Astrocyte of the cerebellum (primary cell): ENCODE measurements at regions not wholly inside any gene's neighbourhood (a gene's known extent, or its start where the extent isn't known, plus 50 kb on each side); places are given as distances from the start of the nearest gene placed in this dataset.

Source experiments
- DNase-seq: peaks from one replicate; pipeline ENCODE4 v3.0.0-alpha.2; 2011; ENCODE audit warnings: low read depth
- H3K4me3 ChIP-seq: 2 replicates; pipeline ENCODE4 v1.5.1; 2011; ENCODE audit warnings: mild to moderate bottlenecking, low read depth, low read length, moderate library complexity
- CTCF ChIP-seq: IDR thresholded peaks from 2 replicates; pipeline ENCODE4 v1.5.1; 2012; ENCODE audit warnings: low read length, low read depth, moderate library complexity, mild to moderate bottlenecking; ENCODE audit errors: missing control alignments
- in situ Hi-C: cut with HindIII; loops from 2 replicates; pipeline ENCODE4 v1.10.0; 2017; ENCODE audit warnings: low sequenced_read_pairs

GRCh38 chr2:100753881-100754280 lies 66.1 kb upstream of the NPAS2 start:
- H3K4me3 ChIP-seq, result no peak overlapping the region
- no peak for TF ChIP-seq CTCF
- DNase-seq, result no peak
- in situ Hi-C loops, result loop anchor here (5.0 kb wide), 1 partner anchor 33 kb away; no protein-coding TSS in a partner anchor

GRCh38 chr2:100754951-100755350 lies 65.0 kb upstream of the NPAS2 start:
- no peak for DNase-seq
- H3K4me3 ChIP-seq, result no peak overlapping the region
- in situ Hi-C loops, result loop anchor here (5.0 kb wide), 1 partner anchor 32 kb away; no protein-coding TSS in a partner anchor
- no peak for TF ChIP-seq CTCF

GRCh38 chr2:100755441-100755840 lies 64.5 kb upstream of the NPAS2 start:
- H3K4me3 ChIP-seq, result no peak overlapping the region
- TF ChIP-seq CTCF, result no peak
- in situ Hi-C loops, result no loop called here
- no peak for DNase-seq

GRCh38 chr2:100756704-100757103 lies 63.2 kb upstream of the NPAS2 start:
- no peak for DNase-seq
- no peak for TF ChIP-seq CTCF
- in situ Hi-C loops, result no loop called here
- no peak overlapping the region for H3K4me3 ChIP-seq

GRCh38 chr2:100757621-100758394 lies 62.1 kb upstream of the NPAS2 start:
- no peak for TF ChIP-seq CTCF
- DNase-seq, result peak; percentile 53
- H3K4me3 ChIP-seq, result no peak overlapping the region
- in situ Hi-C loops, result no loop called here

- H3K4me3 ChIP-seq, result no peak overlapping the region
- TF ChIP-seq CTCF, result no peak
- no peak for DNase-seq
- in situ Hi-C loops, result no loop called here
Measured at GRCh38 chr2:100759901-100760300, 60.0 kb upstream of the NPAS2 start.
